ENCODE measurements at regions not wholly inside any gene's neighbourhood (a gene's known extent, or its start where the extent isn't known, plus 50 kb on each side); places are given as distances from the start of the nearest gene placed in this dataset.

GRCh38 chr7:50838675-50839377, 56.1 kb upstream of the GRB10 start:
- H3K27me3 Mint-ChIP-seq = peaks cover 18% of the 10 kb centered on the region
- H3K9me3 Mint-ChIP-seq = no peaks in the 10 kb centered on the region
- POLR2A ChIA-PET = no interaction called here
- ATAC-seq (ENCODE audit: low read depth) = no peak
- no peak overlapping the region for H3K27ac Mint-ChIP-seq
- no peak overlapping the region for H3K4me3 Mint-ChIP-seq
- no peak for DNase-seq
- H3K4me1 Mint-ChIP-seq = no peaks in the 10 kb centered on the region
- H3K36me3 Mint-ChIP-seq = peaks cover 1% of the 10 kb centered on the region

DNA sequence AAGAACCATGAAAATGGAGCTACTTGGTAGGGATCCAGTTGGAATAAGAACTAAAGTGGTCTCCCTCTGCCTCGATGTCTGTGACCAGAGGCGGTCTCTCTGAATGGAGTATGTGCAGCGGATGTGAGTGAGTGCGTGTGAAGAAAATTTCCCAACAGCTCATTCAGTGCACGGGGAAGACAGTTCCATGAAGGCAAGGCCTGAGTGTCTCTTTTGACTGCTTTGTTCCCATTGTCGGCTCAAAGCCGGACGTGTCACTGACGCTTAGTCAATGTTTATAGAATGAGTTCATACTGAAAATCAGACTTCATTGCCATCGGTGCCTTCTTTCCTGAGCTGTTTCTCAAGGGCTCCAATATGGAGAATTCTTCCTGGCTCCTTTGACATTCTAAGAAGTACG, 55.3 kb upstream of the GRB10 start:
- H3K27ac Mint-ChIP-seq = no peak overlapping the region
- H3K36me3 Mint-ChIP-seq = peaks cover 1% of the 10 kb centered on the region
- POLR2A ChIA-PET = no interaction called here
- no peak for DNase-seq
- no peak overlapping the region for H3K4me3 Mint-ChIP-seq
- peaks cover 4% of the 10 kb centered on the region for H3K4me1 Mint-ChIP-seq
- H3K9me3 Mint-ChIP-seq = no peaks in the 10 kb centered on the region
- ATAC-seq (ENCODE audit: low read depth) = no peak
- peaks cover 25% of the 10 kb centered on the region for H3K27me3 Mint-ChIP-seq

GRCh38 chr7:50836646-50837045, 54.0 kb upstream of the GRB10 start:
- ATAC-seq (ENCODE audit: low read depth) = no peak
- no peaks in the 10 kb centered on the region for H3K9me3 Mint-ChIP-seq
- POLR2A ChIA-PET = no interaction called here

GRCh38 chr7:50835156-50835555, 52.5 kb upstream of the GRB10 start:
- peaks cover 9% of the 10 kb centered on the region for H3K4me1 Mint-ChIP-seq
- ATAC-seq (ENCODE audit: low read depth) (no peak), DNase-seq (no peak)
- peaks cover 1% of the 10 kb centered on the region for H3K9me3 Mint-ChIP-seq
- POLR2A ChIA-PET = no interaction called here
- no peak overlapping the region for H3K27ac Mint-ChIP-seq
- H3K36me3 Mint-ChIP-seq = peaks cover 1% of the 10 kb centered on the region
- peaks cover 34% of the 10 kb centered on the region for H3K27me3 Mint-ChIP-seq
- H3K4me3 Mint-ChIP-seq = no peak overlapping the region

More at GRCh38 chr7:50836646-50837045, 54.0 kb upstream of the GRB10 start:
- peaks cover 9% of the 10 kb centered on the region for H3K4me1 Mint-ChIP-seq
- H3K36me3 Mint-ChIP-seq = peaks cover 1% of the 10 kb centered on the region
- no peak for DNase-seq
- peaks cover 31% of the 10 kb centered on the region for H3K27me3 Mint-ChIP-seq
- H3K4me3 Mint-ChIP-seq = no peak overlapping the region
- no peak overlapping the region for H3K27ac Mint-ChIP-seq

DNA sequence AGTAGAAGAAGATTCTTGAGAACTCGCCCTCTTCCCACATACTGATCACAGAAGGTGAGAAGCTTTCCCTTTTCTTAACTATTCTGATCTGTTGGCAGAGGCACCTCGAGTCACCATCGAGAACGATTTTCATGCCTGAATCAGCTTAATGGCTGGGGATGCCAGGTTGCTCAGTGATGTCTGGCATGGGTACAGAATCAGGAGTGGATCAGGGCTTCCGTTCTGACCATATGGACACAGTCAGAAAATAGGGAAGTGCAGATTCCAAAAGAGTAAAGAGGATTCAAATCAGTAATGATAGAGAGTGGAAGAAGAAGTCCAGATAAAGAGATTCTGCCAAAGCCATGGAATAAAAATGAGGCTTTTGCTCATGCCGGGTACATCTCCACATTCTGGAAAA, 52.0 kb upstream of the GRB10 start:
- Mint-ChIP-seq H3K9me3 (peaks cover 1% of the 10 kb centered on the region), H3K27ac (no peak overlapping the region), H3K4me1 (peaks cover 9% of the 10 kb centered on the region), H3K4me3 (no peak overlapping the region), H3K27me3 (peaks cover 35% of the 10 kb centered on the region), H3K36me3 (peaks cover 1% of the 10 kb centered on the region)
- DNase-seq (no peak), ATAC-seq (ENCODE audit: low read depth) (no peak)
- POLR2A ChIA-PET = no interaction called here

DNA sequence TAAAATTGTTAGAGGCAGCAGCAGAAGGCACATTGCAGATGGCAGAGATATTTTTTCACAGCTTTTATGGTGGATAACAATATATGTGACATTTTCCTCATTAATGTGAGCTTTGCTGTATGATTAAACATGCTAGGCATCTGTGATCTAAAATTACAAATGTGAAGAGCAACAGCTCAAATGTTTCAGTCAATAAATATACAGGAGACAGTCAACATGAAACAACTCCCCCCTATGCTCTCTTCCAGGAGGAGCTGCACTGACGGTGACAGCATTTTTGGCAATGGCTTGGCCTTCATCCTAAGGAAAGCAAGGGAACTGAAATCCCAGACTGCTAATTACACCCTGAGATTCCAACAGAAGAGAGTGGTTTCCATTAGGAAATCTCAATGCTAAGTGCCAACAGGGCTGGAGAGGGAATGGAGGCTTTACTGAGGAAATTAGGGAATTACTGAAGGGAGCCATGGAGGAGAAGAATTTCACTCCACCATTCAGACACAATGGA, 51.4 kb upstream of the GRB10 start:
- DNase-seq (no peak), ATAC-seq (ENCODE audit: low read depth) (no peak)
- POLR2A ChIA-PET = no interaction called here
- peaks cover 38% of the 10 kb centered on the region for H3K27me3 Mint-ChIP-seq
- no peak overlapping the region for H3K27ac Mint-ChIP-seq
- peaks cover 1% of the 10 kb centered on the region for H3K36me3 Mint-ChIP-seq
- H3K9me3 Mint-ChIP-seq = peaks cover 4% of the 10 kb centered on the region
- peaks cover 9% of the 10 kb centered on the region for H3K4me1 Mint-ChIP-seq
- H3K4me3 Mint-ChIP-seq = no peak overlapping the region

- POLR2A ChIA-PET = no interaction called here
- DNase-seq = no peak
- H3K4me3 Mint-ChIP-seq = no peak overlapping the region
- ATAC-seq (ENCODE audit: low read depth) = peak; percentile 52
- peaks cover 1% of the 10 kb centered on the region for H3K36me3 Mint-ChIP-seq
- no peak overlapping the region for H3K27ac Mint-ChIP-seq
- peaks cover 37% of the 10 kb centered on the region for H3K27me3 Mint-ChIP-seq
- peaks cover 4% of the 10 kb centered on the region for H3K9me3 Mint-ChIP-seq
- H3K4me1 Mint-ChIP-seq = peaks cover 12% of the 10 kb centered on the region
These were observed 50.0 kb upstream of the GRB10 start for GRCh38 chr7:50832744-50833143.

All from activated naive CD8-positive, alpha-beta T cell treated with anti-CD3 and anti-CD28 coated beads, Interleukin-2, amount 10 ng/mL, durations not matched to agents 7 days and 5 days (primary cell).